IMR-90 (cell line): ENCODE measurements at regions not wholly inside any gene's neighbourhood (a gene's known extent, or its start where the extent isn't known, plus 50 kb on each side); places are given as distances from the start of the nearest gene placed in this dataset.

Experiments
- ATAC-seq: fragments of 200-7000 bp; cut with Tn5 transposase; 2 replicates; pipeline ENCODE4 v1.9.1; 2020; ENCODE audit warnings: low read depth, mild to moderate bottlenecking, moderate library complexity
- BruUV-seq: library from RNA; stranded (reverse); fragments of 400-500 nt; replicated peaks from 2 replicates; lab custom pipeline; 2021; lab: Mats Ljungman, UMichigan
- CTCF ChIA-PET: fragments of 300-600 bp; formaldehyde crosslinking; extraction: SDS; loops from one replicate; lab custom pipeline; 2021; ENCODE audit warnings: antibody characterized with exemption; lab: Yijun Ruan, JAX
- POLR2A ChIA-PET: fragments of 300-600 bp; sonication (Branson Sonifier 250); formaldehyde crosslinking; loops from one replicate; lab custom pipeline; 2022; ENCODE audit warnings: antibody characterized with exemption; ENCODE audit not compliant: unreplicated experiment; lab: Charles Lee
- DNase-seq: peaks from one replicate; pipeline ENCODE4 v3.0.0; 2013
- H2AFZ ChIP-seq: replicated peaks from 2 replicates; pipeline ENCODE3; 2013; ENCODE audit warnings: low read length, mild to moderate bottlenecking; ENCODE audit not compliant: poor library complexity
- H2AK5ac ChIP-seq: 2 replicates; pipeline ENCODE4 v1.6.1; 2013; ENCODE audit warnings: low read depth, low read length, inconsistent platforms
- H2AK9ac ChIP-seq: replicated peaks from 2 replicates; pipeline ENCODE3; 2013; ENCODE audit warnings: mild to moderate bottlenecking, low read depth, low read length, moderate library complexity; ENCODE audit not compliant: poor library complexity
- H2BK120ac ChIP-seq: 2 replicates; pipeline ENCODE4 v1.6.1; 2013; ENCODE audit warnings: low read depth, low read length, inconsistent platforms
- H2BK15ac ChIP-seq: 3 replicates; pipeline ENCODE4 v1.6.1; 2013; ENCODE audit warnings: low read depth, low read length, inconsistent platforms
- H2BK20ac ChIP-seq: 2 replicates; pipeline ENCODE4 v1.6.1; 2013; ENCODE audit warnings: low read depth, mild to moderate bottlenecking, inconsistent platforms, low read length, moderate library complexity
- H2BK5ac ChIP-seq: 2 replicates; pipeline ENCODE4 v1.6.1; 2013; ENCODE audit warnings: mild to moderate bottlenecking, low read depth, low read length, inconsistent platforms; ENCODE audit not compliant: poor library complexity, severe bottlenecking
- H3K14ac ChIP-seq: replicated peaks from 2 replicates; pipeline ENCODE4 v1.6.1; 2013; ENCODE audit warnings: low read depth, low read length, inconsistent platforms
- H3K18ac ChIP-seq: 2 replicates; pipeline ENCODE4 v1.6.1; 2013; ENCODE audit warnings: low read depth, low read length, control low read depth
- H3K23ac ChIP-seq: 2 replicates; pipeline ENCODE4 v1.6.1; 2013; ENCODE audit warnings: low read depth, low read length, inconsistent platforms
- H3K27ac ChIP-seq: 2 replicates; pipeline ENCODE4 v1.5.1; 2013; ENCODE audit warnings: mild to moderate bottlenecking, control low read depth, low read length; ENCODE audit not compliant: insufficient read depth
- H3K27me3 ChIP-seq: 2 replicates; pipeline ENCODE4 v1.6.1; 2013; ENCODE audit warnings: low read length; ENCODE audit not compliant: control insufficient read depth, insufficient read depth
- H3K36me3 ChIP-seq: 2 replicates; pipeline ENCODE4 v1.6.1; 2013; ENCODE audit warnings: low read length, mixed read lengths; ENCODE audit not compliant: control insufficient read depth, insufficient read depth
- H3K4ac ChIP-seq: 2 replicates; pipeline ENCODE4 v1.6.1; 2013; ENCODE audit warnings: low read depth, low read length, inconsistent platforms
- H3K4me1 ChIP-seq: 2 replicates; pipeline ENCODE4 v1.6.1; 2013; ENCODE audit warnings: low read length, mixed read lengths; ENCODE audit not compliant: control insufficient read depth, insufficient read depth
- H3K4me2 ChIP-seq: 2 replicates; pipeline ENCODE4 v1.6.1; 2013; ENCODE audit warnings: low read depth, mild to moderate bottlenecking, control low read depth, low read length, moderate library complexity
- H3K4me3 ChIP-seq: 2 replicates; pipeline ENCODE4 v1.5.1; 2013; ENCODE audit warnings: low read depth, mild to moderate bottlenecking, control low read depth, low read length, moderate library complexity; ENCODE audit not compliant: insufficient read depth
- H3K56ac ChIP-seq: 2 replicates; pipeline ENCODE4 v1.6.1; 2013; ENCODE audit warnings: low read length, inconsistent platforms; ENCODE audit not compliant: insufficient read depth; ENCODE audit errors: extremely low read depth
- H3K79me1 ChIP-seq, 2 experiments: 2 replicates each; pipeline ENCODE4 v1.6.1; 2013; ENCODE audit warnings: low read length in 2 of 2, inconsistent platforms in 1 of 2, low read depth in 1 of 2
- H3K9ac ChIP-seq: 2 replicates; pipeline ENCODE4 v1.6.1; 2013; ENCODE audit warnings: low read depth, low read length, control low read depth
- H3K9me1 ChIP-seq: 2 replicates; pipeline ENCODE4 v1.6.1; 2013; ENCODE audit warnings: low read length, inconsistent platforms; ENCODE audit not compliant: insufficient read depth
- H3K9me3 ChIP-seq: 2 replicates; pipeline ENCODE4 v1.6.1; 2013; ENCODE audit warnings: low read length; ENCODE audit not compliant: control insufficient read depth, insufficient read depth
- H4K20me1 ChIP-seq: 2 replicates; pipeline ENCODE4 v1.6.1; 2013; ENCODE audit warnings: low read length, inconsistent platforms; ENCODE audit not compliant: insufficient read depth
- H4K5ac ChIP-seq: 2 replicates; pipeline ENCODE4 v1.6.1; 2013; ENCODE audit warnings: mild to moderate bottlenecking, low read depth, low read length, control low read depth
- H4K8ac ChIP-seq, 2 experiments: 2 replicates each; pipeline ENCODE4 v1.6.1; 2013; ENCODE audit warnings: low read depth in 2 of 2, low read length in 2 of 2, control low read depth in 1 of 2, inconsistent platforms in 1 of 2
- H4K91ac ChIP-seq: 2 replicates; pipeline ENCODE4 v1.6.1; 2013; ENCODE audit warnings: low read depth, low read length, inconsistent platforms; ENCODE audit not compliant: insufficient read depth
- BHLHE40 ChIP-seq: fragments of 150-350 bp; IDR thresholded peaks from 2 replicates; pipeline ENCODE4 v1.6.1; 2016; ENCODE audit warnings: mild to moderate bottlenecking, low read depth, low read length
- CEBPB ChIP-seq: IDR thresholded peaks from 2 replicates; pipeline ENCODE4 v1.6.1; 2012; ENCODE audit warnings: low read depth, low read length, improper control_type of control experiment
- CHD1 ChIP-seq: IDR thresholded peaks from 2 replicates; pipeline ENCODE4 v1.6.1; 2012; ENCODE audit warnings: low read depth, low read length, improper control_type of control experiment
- CTCF ChIP-seq: conservative IDR thresholded peaks from 2 replicates; pipeline ENCODE4 v1.5.1; 2012; ENCODE audit warnings: mild to moderate bottlenecking, low read depth, low read length, improper control_type of control experiment
- ELK1 ChIP-seq: fragments of 150-350 bp; IDR thresholded peaks from 2 replicates; pipeline ENCODE4 v1.6.1; 2016; ENCODE audit warnings: low read depth, mild to moderate bottlenecking, low read length, moderate library complexity, borderline replicate concordance
- FOS ChIP-seq: fragments of 150-350 bp; IDR thresholded peaks from 2 replicates; pipeline ENCODE4 v1.6.1; 2016; ENCODE audit warnings: low read depth, low read length
- MAFK ChIP-seq: IDR thresholded peaks from 2 replicates; pipeline ENCODE4 v1.6.1; 2012; ENCODE audit warnings: low read depth, low read length, improper control_type of control experiment
- MAZ ChIP-seq: IDR thresholded peaks from 2 replicates; pipeline ENCODE4 v1.6.1; 2012; ENCODE audit warnings: low read depth, mild to moderate bottlenecking, low read length, improper control_type of control experiment, moderate library complexity, borderline replicate concordance
- MXI1 ChIP-seq: IDR thresholded peaks from 2 replicates; pipeline ENCODE4 v1.6.1; 2012; ENCODE audit warnings: low read depth, mild to moderate bottlenecking, low read length, moderate library complexity, borderline replicate concordance
- NFE2L2 ChIP-seq: fragments of 150-350 bp; IDR thresholded peaks from 2 replicates; pipeline ENCODE4 v1.6.1; 2016; ENCODE audit warnings: low read depth, mild to moderate bottlenecking, low read length
- POLR2A ChIP-seq: IDR thresholded peaks from 2 replicates; pipeline ENCODE4 v1.6.1; 2012; ENCODE audit warnings: mild to moderate bottlenecking, low read depth, low read length
- RAD21 ChIP-seq: IDR thresholded peaks from 2 replicates; pipeline ENCODE4 v1.6.1; 2012; ENCODE audit warnings: low read length, improper control_type of control experiment
- RCOR1 ChIP-seq: IDR thresholded peaks from 2 replicates; pipeline ENCODE4 v1.6.1; 2012; ENCODE audit warnings: mild to moderate bottlenecking, low read length, improper control_type of control experiment; ENCODE audit not compliant: insufficient replicate concordance
- RFX5 ChIP-seq: IDR thresholded peaks from 2 replicates; pipeline ENCODE4 v1.8.0; 2012; ENCODE audit warnings: low read depth, mild to moderate bottlenecking, low read length, moderate library complexity
- SMC3 ChIP-seq: fragments of 150-350 bp; IDR thresholded peaks from 2 replicates; pipeline ENCODE4 v1.6.1; 2016; ENCODE audit warnings: low read depth, mild to moderate bottlenecking, antibody characterized with exemption, low read length, moderate library complexity
- USF2 ChIP-seq: fragments of 150-350 bp; IDR thresholded peaks from 2 replicates; pipeline ENCODE4 v1.6.1; 2017; ENCODE audit warnings: mild to moderate bottlenecking, antibody characterized with exemption, low read length, low read depth
- WGBS, 2 experiments: methylation state at CpG; one replicate each; pipeline versions ENCODE4 v1.1.5 to v1.1.7; 2013; ENCODE audit warnings: missing lambda C conversion rate in 2 of 2; ENCODE audit not compliant: insufficient read length in 1 of 2; ENCODE audit errors: extremely low coverage in 2 of 2; 5-methylcytosine and 5-hydroxymethylcytosine counted together
- dilution Hi-C: fragments of 300-500 bp; cut with HindIII; formaldehyde crosslinking; loops from one replicate; pipeline ENCODE4 v1.14.3; 2018; ENCODE audit warnings: low sequenced_read_pairs; ENCODE audit not compliant: unreplicated experiment
- in situ Hi-C: fragments of 300-500 bp; cut with MboI; formaldehyde crosslinking; loops from 3 replicates; pipeline ENCODE4 v1.14.3; 2019; ENCODE audit warnings: low sequenced_read_pairs, inconsistent platforms, mixed read lengths
- intact Hi-C: fragments of 100-400 bp; cut with micrococcal nuclease; formaldehyde crosslinking; loops from 2 replicates; pipeline ENCODE4 v1.10.0; 2022

GRCh38 chr2:238560234-238560633 is 133.5 kb downstream of the ASB1 start:
- no peak overlapping the region for H3K4ac ChIP-seq
- H3K36me3 ChIP-seq: no peaks in the 10 kb centered on the region
- no peak overlapping the region for H3K14ac ChIP-seq
- BruUV-seq: no TSS peak
- H2AK9ac ChIP-seq: no peak overlapping the region
- no peak overlapping the region for H4K8ac ChIP-seq
- no peak overlapping the region for H3K23ac ChIP-seq
- H2BK5ac ChIP-seq: no peak overlapping the region
- no peaks in the 10 kb centered on the region for H3K9me3 ChIP-seq
- no peak overlapping the region for H3K4me2 ChIP-seq
- ATAC-seq (no peak), DNase-seq (no peak)
- no peak overlapping the region for H2BK20ac ChIP-seq
- H3K27me3 ChIP-seq: peaks cover 19% of the 10 kb centered on the region
- H3K4me1 ChIP-seq: no peaks in the 10 kb centered on the region; the same call in 1 of the 2 replicates
- H2BK120ac ChIP-seq: no peak overlapping the region
- ChIA-PET CTCF (no interaction called here), POLR2A (no interaction called here)
- no peak overlapping the region for H2BK15ac ChIP-seq
- H3K79me1 ChIP-seq: no peaks in the 10 kb centered on the region
- no peak overlapping the region for H4K91ac ChIP-seq
- no peak overlapping the region for H2AK5ac ChIP-seq
- H3K9me1 ChIP-seq: no peaks in the 10 kb centered on the region; the same call in 1 of the 2 replicates
- H4K5ac ChIP-seq: no peak overlapping the region
- no peak overlapping the region for H3K27ac ChIP-seq
- intact Hi-C loops (no loop called here), dilution Hi-C loops (no loop called here), in situ Hi-C loops (no loop called here)
- no peaks in the 10 kb centered on the region for H4K20me1 ChIP-seq
- no peak overlapping the region for H3K4me3 ChIP-seq
- no peak overlapping the region for H2AFZ ChIP-seq
- no peak overlapping the region for H3K9ac ChIP-seq
- no peak overlapping the region for H3K18ac ChIP-seq
- no peak for TF ChIP-seq MAZ
- TF ChIP-seq NFE2L2: no peak
- no peak for TF ChIP-seq SMC3
- TF ChIP-seq ELK1: no peak
- TF ChIP-seq RAD21: no peak
- no peak for TF ChIP-seq FOS
- TF ChIP-seq MAFK: no peak
- TF ChIP-seq POLR2A: no peak
- TF ChIP-seq MXI1: no peak
- no peak for TF ChIP-seq BHLHE40
- TF ChIP-seq RFX5: no peak
- TF ChIP-seq CHD1: no peak
- no peak for TF ChIP-seq USF2
- TF ChIP-seq RCOR1: no peak
- TF ChIP-seq CEBPB: no peak
- no peak for TF ChIP-seq CTCF
- WGBS, 2 experiments: 85% methylated on average over 4 of the region's 11 CpGs; no CpG with 5 or more reads in 1 of the 2 experiments
- no peak overlapping the region for H3K56ac ChIP-seq
